OCI-LY7 (cell line): ENCODE measurements at regions not wholly inside any gene's neighbourhood (a gene's known extent, or its start where the extent isn't known, plus 50 kb on each side); places are given as distances from the start of the nearest gene placed in this dataset.

Experiments
- BruUV-seq: library from RNA; stranded (reverse); fragments of 400-500 nt; replicated peaks from 2 replicates; lab custom pipeline; 2021; lab: Mats Ljungman, UMichigan
- CTCF ChIA-PET: fragments of 300-600 bp; sonication (Branson Sonifier 250); formaldehyde crosslinking; loops from one replicate; lab custom pipeline; 2022; ENCODE audit warnings: antibody characterized with exemption; ENCODE audit not compliant: unreplicated experiment; lab: Charles Lee
- POLR2A ChIA-PET: fragments of 300-600 bp; sonication (Branson Sonifier 250); formaldehyde crosslinking; loops from one replicate; lab custom pipeline; 2022; ENCODE audit warnings: antibody characterized with exemption; lab: Charles Lee
- DNase-seq: peaks from one replicate; pipeline ENCODE4 v3.0.0-alpha.2; 2015; ENCODE audit warnings: low spot score
- H2AFZ ChIP-seq: fragments of 200-600 bp; sonication (generic), shearing (Covaris generic); 2 replicates; pipeline ENCODE4 v1.6.1; 2014; ENCODE audit warnings: mild to moderate bottlenecking, antibody characterized with exemption, low read length, moderate library complexity
- H3K27ac ChIP-seq: fragments of 200-600 bp; sonication (generic); 2 replicates; pipeline ENCODE4 v1.5.1; 2014; ENCODE audit warnings: mixed run types, low read depth, mild to moderate bottlenecking, moderate library complexity, low read length, inconsistent platforms; ENCODE audit not compliant: poor library complexity, severe bottlenecking
- H3K36me3 ChIP-seq: fragments of 200-600 bp; sonication (generic); 2 replicates; pipeline ENCODE4 v1.6.1; 2014; ENCODE audit warnings: mild to moderate bottlenecking, antibody characterized with exemption, low read length, moderate library complexity, mixed read lengths; ENCODE audit not compliant: insufficient read depth
- H3K4me1 ChIP-seq: fragments of 200-600 bp; sonication (generic); 2 replicates; pipeline ENCODE4 v1.5.1; 2014; ENCODE audit warnings: mild to moderate bottlenecking, low read length; ENCODE audit not compliant: insufficient read depth, poor library complexity, severe bottlenecking
- H3K4me2 ChIP-seq: fragments of 200-600 bp; sonication (generic); 2 replicates; pipeline ENCODE4 v1.6.1; 2014; ENCODE audit warnings: mild to moderate bottlenecking, low read length
- H3K4me3 ChIP-seq: fragments of 200-600 bp; sonication (generic); 2 replicates; pipeline ENCODE4 v1.5.1; 2014; ENCODE audit warnings: mild to moderate bottlenecking, low read depth, low read length; ENCODE audit not compliant: poor library complexity, severe bottlenecking
- H3K79me2 ChIP-seq: fragments of 200-600 bp; sonication (generic); 2 replicates; pipeline ENCODE4 v1.6.1; 2016; ENCODE audit warnings: low read depth, mild to moderate bottlenecking, low read length, moderate library complexity, mixed read lengths; ENCODE audit not compliant: insufficient read depth
- H3K9me2 ChIP-seq: fragments of 200-600 bp; sonication (generic); 2 replicates; pipeline ENCODE4 v1.6.1; 2016; ENCODE audit warnings: mild to moderate bottlenecking, low read length, mixed read lengths; ENCODE audit not compliant: insufficient read depth
- H3K9me3 ChIP-seq: fragments of 200-600 bp; sonication (generic); 2 replicates; pipeline ENCODE4 v1.6.1; 2014; ENCODE audit warnings: mild to moderate bottlenecking, mixed run types, low read length, mixed read lengths
- H4K20me1 ChIP-seq: fragments of 200-600 bp; sonication (generic); 2 replicates; pipeline ENCODE4 v1.6.1; 2014; ENCODE audit warnings: mild to moderate bottlenecking, antibody characterized with exemption, low read length, moderate library complexity, mixed read lengths; ENCODE audit not compliant: insufficient read depth
- EZH2phosphoT487 ChIP-seq: fragments of 200-600 bp; sonication (generic); IDR thresholded peaks from 2 replicates; pipeline ENCODE4 v1.6.1; 2018; ENCODE audit warnings: low read depth, borderline replicate concordance, mild to moderate bottlenecking, mixed run types, antibody characterized with exemption, low read length, moderate library complexity, mixed read lengths
- intact Hi-C: fragments of 100-400 bp; cut with micrococcal nuclease; formaldehyde crosslinking; loops from one replicate; pipeline ENCODE4 v1.10.0; 2022; ENCODE audit not compliant: unreplicated experiment
- TF ChIP-seq, protein P1 (sequence below): fragments of 200-600 bp; sonication (generic); conservative IDR thresholded peaks from 2 replicates; pipeline ENCODE4 v1.5.1; 2014; ENCODE audit warnings: mild to moderate bottlenecking, antibody characterized with exemption, low read length, moderate library complexity, mixed read lengths

DNA sequence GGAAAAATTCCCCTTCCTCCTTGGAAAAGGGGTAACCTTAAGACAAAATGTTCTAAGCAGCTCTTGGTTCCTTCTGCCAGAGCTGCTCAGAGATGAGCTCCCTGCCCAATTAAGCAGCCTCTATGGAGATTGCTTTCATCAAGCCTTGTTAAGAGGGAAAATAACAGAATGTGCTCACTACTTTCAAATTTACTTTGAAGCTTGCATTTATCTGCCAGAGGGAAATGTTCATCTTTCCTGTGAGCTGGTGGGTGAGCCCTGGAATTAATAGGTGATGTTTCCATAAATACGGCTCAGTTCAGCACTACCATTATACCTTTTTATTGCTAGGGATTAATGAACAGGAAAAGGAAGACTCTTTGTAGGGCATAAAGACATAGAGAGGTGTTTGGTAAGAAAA is 549.0 kb downstream of the REEP3 start:
- DNase-seq, result no peak
- intact Hi-C loops, result no loop called here
- no peaks in the 10 kb centered on the region for H3K4me1 ChIP-seq
- no peaks in the 10 kb centered on the region for H3K9me3 ChIP-seq
- H3K4me3 ChIP-seq, result no peak overlapping the region
- H3K9me2 ChIP-seq, result no peaks in the 10 kb centered on the region
- ChIA-PET CTCF (no interaction called here), POLR2A (no interaction called here)
- no peaks in the 10 kb centered on the region for H4K20me1 ChIP-seq
- H3K79me2 ChIP-seq, result no peaks in the 10 kb centered on the region
- H2AFZ ChIP-seq, result no peak overlapping the region
- H3K27ac ChIP-seq, result no peak overlapping the region
- no peaks in the 10 kb centered on the region for H3K36me3 ChIP-seq
- TF ChIP-seq, protein P1, sequence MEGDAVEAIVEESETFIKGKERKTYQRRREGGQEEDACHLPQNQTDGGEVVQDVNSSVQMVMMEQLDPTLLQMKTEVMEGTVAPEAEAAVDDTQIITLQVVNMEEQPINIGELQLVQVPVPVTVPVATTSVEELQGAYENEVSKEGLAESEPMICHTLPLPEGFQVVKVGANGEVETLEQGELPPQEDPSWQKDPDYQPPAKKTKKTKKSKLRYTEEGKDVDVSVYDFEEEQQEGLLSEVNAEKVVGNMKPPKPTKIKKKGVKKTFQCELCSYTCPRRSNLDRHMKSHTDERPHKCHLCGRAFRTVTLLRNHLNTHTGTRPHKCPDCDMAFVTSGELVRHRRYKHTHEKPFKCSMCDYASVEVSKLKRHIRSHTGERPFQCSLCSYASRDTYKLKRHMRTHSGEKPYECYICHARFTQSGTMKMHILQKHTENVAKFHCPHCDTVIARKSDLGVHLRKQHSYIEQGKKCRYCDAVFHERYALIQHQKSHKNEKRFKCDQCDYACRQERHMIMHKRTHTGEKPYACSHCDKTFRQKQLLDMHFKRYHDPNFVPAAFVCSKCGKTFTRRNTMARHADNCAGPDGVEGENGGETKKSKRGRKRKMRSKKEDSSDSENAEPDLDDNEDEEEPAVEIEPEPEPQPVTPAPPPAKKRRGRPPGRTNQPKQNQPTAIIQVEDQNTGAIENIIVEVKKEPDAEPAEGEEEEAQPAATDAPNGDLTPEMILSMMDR, result no peak
- no peak for TF ChIP-seq EZH2phosphoT487
- BruUV-seq, result no TSS peak
- H3K4me2 ChIP-seq, result no peak overlapping the region

DNA sequence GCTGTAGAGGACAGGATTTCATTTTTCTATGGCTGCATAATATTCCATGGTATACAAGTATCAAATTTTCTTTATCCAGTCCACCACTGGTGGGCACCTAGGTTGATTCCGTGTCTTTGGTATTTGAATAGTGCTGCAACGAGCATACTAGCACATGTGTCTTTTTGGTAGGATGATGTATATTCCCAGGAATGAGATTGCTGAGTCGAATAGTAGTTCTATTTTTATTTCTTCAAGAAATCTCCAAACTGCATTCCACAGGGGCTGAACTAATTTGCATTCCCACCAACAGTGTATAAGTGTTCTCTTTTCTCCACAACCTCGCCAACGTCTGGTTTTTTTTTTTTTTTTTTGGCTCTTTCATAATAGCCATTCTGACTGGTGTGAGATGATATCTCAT is 550.0 kb downstream of the REEP3 start:
- H3K4me2 ChIP-seq, result no peak overlapping the region
- no peaks in the 10 kb centered on the region for H3K36me3 ChIP-seq
- H3K4me3 ChIP-seq, result no peak overlapping the region
- H3K9me2 ChIP-seq, result no peaks in the 10 kb centered on the region
- TF ChIP-seq EZH2phosphoT487, result no peak
- TF ChIP-seq, protein P1, result no peak
- no peak for DNase-seq
- H2AFZ ChIP-seq, result no peak overlapping the region
- H3K4me1 ChIP-seq, result no peaks in the 10 kb centered on the region
- BruUV-seq, result no TSS peak
- H3K9me3 ChIP-seq, result no peaks in the 10 kb centered on the region
- intact Hi-C loops, result no loop called here
- no peak overlapping the region for H3K27ac ChIP-seq
- H3K79me2 ChIP-seq, result no peaks in the 10 kb centered on the region
- CTCF ChIA-PET, result no interaction called here
- no peaks in the 10 kb centered on the region for H4K20me1 ChIP-seq
- POLR2A ChIA-PET, result no interaction called here

DNA sequence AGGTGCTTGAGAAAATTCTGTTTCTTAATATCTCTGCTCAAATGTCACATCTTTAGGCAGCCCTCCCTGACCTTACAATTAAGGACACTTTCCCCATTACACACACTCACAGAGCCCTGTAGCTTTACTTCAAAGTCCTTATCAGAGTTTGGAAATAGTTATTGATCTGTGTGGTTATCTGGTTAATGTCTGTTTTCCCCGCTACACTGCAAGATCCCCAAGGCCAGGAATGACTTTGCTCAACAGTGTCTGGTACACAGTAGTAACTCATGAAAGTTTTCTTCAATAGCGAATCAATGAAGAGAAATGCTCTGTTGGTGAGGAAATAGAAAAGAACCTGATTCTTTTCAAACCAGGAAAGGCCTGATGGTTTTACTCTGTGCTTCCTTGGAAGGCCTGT is 554.4 kb downstream of the REEP3 start:
- POLR2A ChIA-PET, result no interaction called here

More for the DNA sequence above, 554.4 kb downstream of the REEP3 start:
- Histone ChIP-seq H3K9me2 (no peaks in the 10 kb centered on the region), H3K27ac (no peak overlapping the region), H4K20me1 (no peaks in the 10 kb centered on the region), H3K9me3 (no peaks in the 10 kb centered on the region), H2AFZ (no peak overlapping the region), H3K4me1 (no peaks in the 10 kb centered on the region), H3K4me3 (no peak overlapping the region), H3K4me2 (no peak overlapping the region), H3K36me3 (no peaks in the 10 kb centered on the region), H3K79me2 (no peaks in the 10 kb centered on the region)
- no TSS peak for BruUV-seq
- TF ChIP-seq, protein P1, result no peak
- TF ChIP-seq EZH2phosphoT487, result no peak
- intact Hi-C loops, result no loop called here
- no peak for DNase-seq
- CTCF ChIA-PET, result no interaction called here
